ENCODE measurements at regions not wholly inside any gene's neighbourhood (a gene's known extent, or its start where the extent isn't known, plus 50 kb on each side); places are given as distances from the start of the nearest gene placed in this dataset.
A peak's percentile ranks its signal among the peaks of the same experiment; 100 is the strongest.
"Not testable (repeated sequence)": the region's sequence is repeated elsewhere in the genome, so short reads cannot be mapped to it uniquely, and the experiment has no call there.

GRCh38 chr9:13915591-13916301 lies 398.2 kb downstream of the NFIB start:
- Histone ChIP-seq H3K4me1 (ENCODE audit: control insufficient read depth in 1 of 2, insufficient read depth in 2 of 2, low read length in 2 of 2) (no peaks in the 10 kb centered on the region), H3K9me3 (ENCODE audit: control insufficient read depth in 1 of 2, low read length in 2 of 2) (no peaks in the 10 kb centered on the region), H3K27me3 (ENCODE audit: low read depth, low read length) (no peaks in the 10 kb centered on the region), H3K4me3 (ENCODE audit: low read depth in 1 of 2, low read length in 2 of 2) (no peak overlapping the region), H3K27ac (ENCODE audit: low read length) (no peak overlapping the region), H3K36me3 (ENCODE audit: control insufficient read depth in 1 of 2, insufficient read depth in 2 of 2, low read length in 2 of 2) (no peaks in the 10 kb centered on the region)

- Histone ChIP-seq H3K36me3 (ENCODE audit: control insufficient read depth in 1 of 2, insufficient read depth in 2 of 2, low read length in 2 of 2) (no peaks in the 10 kb centered on the region), H3K27ac (ENCODE audit: low read length) (no peak overlapping the region)
These were observed 398.8 kb downstream of the NFIB start for GRCh38 chr9:13915131-13915530.

GRCh38 chr9:13911473-13911872 lies 402.5 kb downstream of the NFIB start:
- Histone ChIP-seq H3K9me3 (ENCODE audit: control insufficient read depth in 1 of 2, low read length in 2 of 2) (no peaks in the 10 kb centered on the region), H3K27me3 (ENCODE audit: low read depth, low read length) (no peaks in the 10 kb centered on the region), H3K36me3 (ENCODE audit: control insufficient read depth in 1 of 2, insufficient read depth in 2 of 2, low read length in 2 of 2) (no peaks in the 10 kb centered on the region), H3K27ac (ENCODE audit: low read length) (no peak overlapping the region), H3K4me3 (ENCODE audit: low read depth in 1 of 2, low read length in 2 of 2) (no peak overlapping the region), H3K4me1 (ENCODE audit: control insufficient read depth in 1 of 2, insufficient read depth in 2 of 2, low read length in 2 of 2) (no peaks in the 10 kb centered on the region)

More at GRCh38 chr9:13915131-13915530, 398.8 kb downstream of the NFIB start:
- Histone ChIP-seq H3K4me3 (ENCODE audit: low read depth in 1 of 2, low read length in 2 of 2) (no peak overlapping the region), H3K27me3 (ENCODE audit: low read depth, low read length) (no peaks in the 10 kb centered on the region), H3K9me3 (ENCODE audit: control insufficient read depth in 1 of 2, low read length in 2 of 2) (no peaks in the 10 kb centered on the region), H3K4me1 (ENCODE audit: control insufficient read depth in 1 of 2, insufficient read depth in 2 of 2, low read length in 2 of 2) (no peaks in the 10 kb centered on the region)

- H3K27me3 ChIP-seq (ENCODE audit: low read depth, low read length); H3K9me3 ChIP-seq (ENCODE audit: control insufficient read depth in 1 of 2, low read length in 2 of 2); H3K4me1 ChIP-seq (ENCODE audit: control insufficient read depth in 1 of 2, insufficient read depth in 2 of 2, low read length in 2 of 2); H3K4me3 ChIP-seq (ENCODE audit: low read depth in 1 of 2, low read length in 2 of 2); H3K27ac ChIP-seq (ENCODE audit: low read length); H3K36me3 ChIP-seq (ENCODE audit: control insufficient read depth in 1 of 2, insufficient read depth in 2 of 2, low read length in 2 of 2): not testable (repeated sequence)
These were observed 406.1 kb downstream of the NFIB start for GRCh38 chr9:13907842-13908241.

GRCh38 chr9:13904746-13905145 lies 409.2 kb downstream of the NFIB start:
- H3K36me3 ChIP-seq (ENCODE audit: control insufficient read depth in 1 of 2, insufficient read depth in 2 of 2, low read length in 2 of 2), result no peaks in the 10 kb centered on the region
- no peaks in the 10 kb centered on the region for H3K27me3 ChIP-seq (ENCODE audit: low read depth, low read length)
- no peak overlapping the region for H3K27ac ChIP-seq (ENCODE audit: low read length)
- peaks cover 0 to 7% of the 10 kb centered on the region in 2 donors for H3K4me1 ChIP-seq (ENCODE audit: control insufficient read depth in 1 of 2, insufficient read depth in 2 of 2, low read length in 2 of 2)
- H3K4me3 ChIP-seq (ENCODE audit: low read depth in 1 of 2, low read length in 2 of 2), result no peak overlapping the region
- H3K9me3 ChIP-seq (ENCODE audit: control insufficient read depth in 1 of 2, low read length in 2 of 2), result no peaks in the 10 kb centered on the region

GRCh38 chr9:13904311-13904710 lies 409.6 kb downstream of the NFIB start:
- H3K27ac ChIP-seq (ENCODE audit: low read length), result no peak overlapping the region

GRCh38 chr9:13902286-13903066 lies 411.5 kb downstream of the NFIB start:
- H3K27me3 ChIP-seq (ENCODE audit: low read depth, low read length), result no peaks in the 10 kb centered on the region
- no peak overlapping the region for H3K4me3 ChIP-seq (ENCODE audit: low read depth in 1 of 2, low read length in 2 of 2)
- H3K27ac ChIP-seq (ENCODE audit: low read length), result no peak overlapping the region
- no peaks in the 10 kb centered on the region for H3K9me3 ChIP-seq (ENCODE audit: control insufficient read depth in 1 of 2, low read length in 2 of 2)
- peaks cover 0 to 8% of the 10 kb centered on the region in 2 donors for H3K4me1 ChIP-seq (ENCODE audit: control insufficient read depth in 1 of 2, insufficient read depth in 2 of 2, low read length in 2 of 2)
- H3K36me3 ChIP-seq (ENCODE audit: control insufficient read depth in 1 of 2, insufficient read depth in 2 of 2, low read length in 2 of 2), result no peaks in the 10 kb centered on the region

More at GRCh38 chr9:13904311-13904710, 409.6 kb downstream of the NFIB start:
- peaks cover 0 to 8% of the 10 kb centered on the region in 2 donors for H3K4me1 ChIP-seq (ENCODE audit: control insufficient read depth in 1 of 2, insufficient read depth in 2 of 2, low read length in 2 of 2)
- H3K27me3 ChIP-seq (ENCODE audit: low read depth, low read length), result no peaks in the 10 kb centered on the region
- no peaks in the 10 kb centered on the region for H3K9me3 ChIP-seq (ENCODE audit: control insufficient read depth in 1 of 2, low read length in 2 of 2)
- H3K36me3 ChIP-seq (ENCODE audit: control insufficient read depth in 1 of 2, insufficient read depth in 2 of 2, low read length in 2 of 2), result no peaks in the 10 kb centered on the region
- H3K4me3 ChIP-seq (ENCODE audit: low read depth in 1 of 2, low read length in 2 of 2), result no peak overlapping the region

GRCh38 chr9:13901176-13901575 lies 412.8 kb downstream of the NFIB start:
- Histone ChIP-seq H3K36me3 (ENCODE audit: control insufficient read depth in 1 of 2, insufficient read depth in 2 of 2, low read length in 2 of 2) (no peaks in the 10 kb centered on the region), H3K9me3 (ENCODE audit: control insufficient read depth in 1 of 2, low read length in 2 of 2) (no peaks in the 10 kb centered on the region), H3K4me3 (ENCODE audit: low read depth in 1 of 2, low read length in 2 of 2) (no peak overlapping the region), H3K27ac (ENCODE audit: low read length) (no peak overlapping the region), H3K27me3 (ENCODE audit: low read depth, low read length) (no peaks in the 10 kb centered on the region), H3K4me1 (ENCODE audit: control insufficient read depth in 1 of 2, insufficient read depth in 2 of 2, low read length in 2 of 2) (peaks cover 0 to 8% of the 10 kb centered on the region in 2 donors)

- peak overlapping the region; percentile 17 for H3K27ac ChIP-seq (ENCODE audit: low read length)
- H3K4me1 ChIP-seq (ENCODE audit: control insufficient read depth in 1 of 2, insufficient read depth in 2 of 2, low read length in 2 of 2), result peaks cover 0 to 8% of the 10 kb centered on the region in 2 donors
- H3K4me3 ChIP-seq (ENCODE audit: low read depth in 1 of 2, low read length in 2 of 2), result no peak overlapping the region
- H3K9me3 ChIP-seq (ENCODE audit: control insufficient read depth in 1 of 2, low read length in 2 of 2), result no peaks in the 10 kb centered on the region
- H3K27me3 ChIP-seq (ENCODE audit: low read depth, low read length), result no peaks in the 10 kb centered on the region
- H3K36me3 ChIP-seq (ENCODE audit: control insufficient read depth in 1 of 2, insufficient read depth in 2 of 2, low read length in 2 of 2), result no peaks in the 10 kb centered on the region
These were observed 413.5 kb downstream of the NFIB start for GRCh38 chr9:13900449-13900848.

- Histone ChIP-seq H3K4me3 (ENCODE audit: low read depth in 1 of 2, low read length in 2 of 2) (no peak overlapping the region), H3K9me3 (ENCODE audit: control insufficient read depth in 1 of 2, low read length in 2 of 2) (no peaks in the 10 kb centered on the region), H3K36me3 (ENCODE audit: control insufficient read depth in 1 of 2, insufficient read depth in 2 of 2, low read length in 2 of 2) (no peaks in the 10 kb centered on the region), H3K4me1 (ENCODE audit: control insufficient read depth in 1 of 2, insufficient read depth in 2 of 2, low read length in 2 of 2) (peaks cover 0 to 8% of the 10 kb centered on the region in 2 donors), H3K27ac (ENCODE audit: low read length) (peak overlapping the region; percentile 17), H3K27me3 (ENCODE audit: low read depth, low read length) (no peaks in the 10 kb centered on the region)
These were observed 414.0 kb downstream of the NFIB start for GRCh38 chr9:13899924-13900323.

GRCh38 chr9:13898957-13899356 lies 415.0 kb downstream of the NFIB start:
- Histone ChIP-seq H3K27me3 (ENCODE audit: low read depth, low read length) (no peaks in the 10 kb centered on the region), H3K9me3 (ENCODE audit: control insufficient read depth in 1 of 2, low read length in 2 of 2) (no peaks in the 10 kb centered on the region), H3K27ac (ENCODE audit: low read length) (no peak overlapping the region), H3K4me1 (ENCODE audit: control insufficient read depth in 1 of 2, insufficient read depth in 2 of 2, low read length in 2 of 2) (peaks cover 0 to 8% of the 10 kb centered on the region in 2 donors), H3K36me3 (ENCODE audit: control insufficient read depth in 1 of 2, insufficient read depth in 2 of 2, low read length in 2 of 2) (no peaks in the 10 kb centered on the region), H3K4me3 (ENCODE audit: low read depth in 1 of 2, low read length in 2 of 2) (no peak overlapping the region)

Data from muscle layer of duodenum (tissue), 2 donors.